ENCODE measurements at regions not wholly inside any gene's neighbourhood (a gene's known extent, or its start where the extent isn't known, plus 50 kb on each side); places are given as distances from the start of the nearest gene placed in this dataset.

DNA sequence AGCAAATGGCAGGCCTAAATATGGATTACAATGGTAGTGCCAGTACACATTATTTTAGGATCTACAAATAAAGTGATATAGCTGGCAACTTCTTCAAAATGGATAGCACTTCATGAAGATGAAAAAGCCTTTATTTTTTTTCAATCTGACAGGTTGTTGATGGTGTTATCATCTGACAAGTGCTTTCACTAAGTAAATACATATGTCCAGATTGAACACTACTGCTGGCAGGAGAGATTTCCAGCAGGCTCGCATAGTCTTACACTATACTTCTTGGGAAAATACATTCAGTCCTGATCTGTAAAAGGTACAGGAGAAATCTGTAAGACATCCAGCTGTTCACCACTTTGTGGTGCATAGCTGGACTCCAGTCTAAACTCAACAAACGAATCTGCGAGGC lies 50.9 kb upstream of the ALCAM start:
- DNase-seq (ENCODE audit: low read depth, low spot score) (no peak), FAIRE-seq (no peak), ATAC-seq (no peak)
- Histone ChIP-seq H3K9ac (ENCODE audit: control insufficient read depth, insufficient read depth, low read length) (no peak overlapping the region), H3K4me2 (ENCODE audit: control insufficient read depth, insufficient read depth) (no peak overlapping the region), H3K4me1 (ENCODE audit: control insufficient read depth, insufficient read depth, low read length) (no peaks in the 10 kb centered on the region), H4K20me1 (ENCODE audit: control insufficient read depth, insufficient read depth) (no peaks in the 10 kb centered on the region), H2AFZ (ENCODE audit: control insufficient read depth, low read depth, low read length) (no peak overlapping the region), H3K36me3 (ENCODE audit: control insufficient read depth in 2 of 2, insufficient read depth in 2 of 2, low read length in 1 of 2) (no peaks in the 10 kb centered on the region), H3K27ac (ENCODE audit: control insufficient read depth, insufficient read depth) (no peak overlapping the region), H3K27me3 (replicated peaks in 1 of 2; ENCODE audit: control insufficient read depth in 2 of 2, insufficient read depth in 2 of 2, low read length in 1 of 2) (no peaks in the 10 kb centered on the region), H3K9me3 (replicated peaks; ENCODE audit: control insufficient read depth, insufficient read depth, low read length) (no peaks in the 10 kb centered on the region), H3K4me3 (no peak overlapping the region), H3K79me2 (ENCODE audit: control insufficient read depth, insufficient read depth, low read length) (no peaks in the 10 kb centered on the region)
- SMC1A ChIA-PET (ENCODE audit: uncharacterized antibody, unreplicated experiment) = interaction anchor here (1.2 kb wide), 1 partner anchor 12 kb away, joined by 3 read pairs; no protein-coding TSS in a partner anchor
- no TSS peak for BruUV-seq (replicated peaks)
- RAD21 ChIA-PET (ENCODE audit: unreplicated experiment) = interaction anchor here (0.5 kb wide), 1 partner anchor 17 kb away, joined by 3 read pairs; no protein-coding TSS in a partner anchor
- CTCF ChIA-PET = interaction anchor here (1.3 kb wide), 1 partner anchor 10 kb away, joined by 5 read pairs; no protein-coding TSS in a partner anchor
- in situ Hi-C loops (cut with MboI) (no loop called here), intact Hi-C loops (cut with micrococcal nuclease; ENCODE audit: unreplicated experiment) (no loop called here)
- TF ChIP-seq TCF12 (IDR thresholded peaks at IDR 0.05; ENCODE audit: low read depth, low read length) = no peak
- POLR2A ChIA-PET = no interaction called here
- WGBS (ENCODE audit: insufficient coverage, insufficient replicate concordance, low lambda C conversion rate, missing lambda C conversion rate) = 69% methylated on average over 3 of the region's 3 CpGs

DNA sequence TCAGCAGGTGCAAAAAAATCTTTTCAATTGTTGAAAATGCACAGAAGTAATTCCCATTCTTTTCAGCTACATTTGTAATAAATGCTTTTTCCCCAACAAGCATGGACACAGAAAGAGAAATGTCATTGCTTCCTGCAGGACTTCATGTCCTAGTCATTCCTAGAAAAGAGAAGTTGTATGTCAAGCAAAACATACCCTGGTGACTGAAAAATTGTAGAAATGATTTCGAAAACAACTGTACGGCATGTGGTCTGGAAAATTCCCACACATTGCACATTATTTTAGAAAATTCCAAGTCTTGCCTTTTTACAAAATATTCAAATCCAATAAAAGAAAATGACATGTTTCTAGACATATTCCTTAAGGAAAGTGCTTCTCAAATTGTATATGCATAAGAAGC lies 50.4 kb upstream of the ALCAM start:
- BruUV-seq (replicated peaks) = no TSS peak
- DNase-seq (ENCODE audit: low read depth, low spot score) = no peak
- POLR2A ChIA-PET = no interaction called here
- TF ChIP-seq HDAC6 (IDR thresholded peaks at IDR 0.05; ENCODE audit: unreplicated experiment) = no peak
- no peak for TF ChIP-seq POLR2AphosphoS2 (IDR thresholded peaks at IDR 0.05; ENCODE audit: low read depth, low read length)
- TF ChIP-seq EP300 (IDR thresholded peaks at IDR 0.05; ENCODE audit: borderline replicate concordance in 1 of 2, control insufficient read depth in 1 of 2, low read depth in 2 of 2, low read length in 2 of 2) = no peak
- TF ChIP-seq SUZ12 (IDR thresholded peaks at IDR 0.05; ENCODE audit: unreplicated experiment) = no peak
- TF ChIP-seq RB1 (IDR thresholded peaks at IDR 0.05; ENCODE audit: borderline replicate concordance) = no peak
- TF ChIP-seq, protein P1, sequence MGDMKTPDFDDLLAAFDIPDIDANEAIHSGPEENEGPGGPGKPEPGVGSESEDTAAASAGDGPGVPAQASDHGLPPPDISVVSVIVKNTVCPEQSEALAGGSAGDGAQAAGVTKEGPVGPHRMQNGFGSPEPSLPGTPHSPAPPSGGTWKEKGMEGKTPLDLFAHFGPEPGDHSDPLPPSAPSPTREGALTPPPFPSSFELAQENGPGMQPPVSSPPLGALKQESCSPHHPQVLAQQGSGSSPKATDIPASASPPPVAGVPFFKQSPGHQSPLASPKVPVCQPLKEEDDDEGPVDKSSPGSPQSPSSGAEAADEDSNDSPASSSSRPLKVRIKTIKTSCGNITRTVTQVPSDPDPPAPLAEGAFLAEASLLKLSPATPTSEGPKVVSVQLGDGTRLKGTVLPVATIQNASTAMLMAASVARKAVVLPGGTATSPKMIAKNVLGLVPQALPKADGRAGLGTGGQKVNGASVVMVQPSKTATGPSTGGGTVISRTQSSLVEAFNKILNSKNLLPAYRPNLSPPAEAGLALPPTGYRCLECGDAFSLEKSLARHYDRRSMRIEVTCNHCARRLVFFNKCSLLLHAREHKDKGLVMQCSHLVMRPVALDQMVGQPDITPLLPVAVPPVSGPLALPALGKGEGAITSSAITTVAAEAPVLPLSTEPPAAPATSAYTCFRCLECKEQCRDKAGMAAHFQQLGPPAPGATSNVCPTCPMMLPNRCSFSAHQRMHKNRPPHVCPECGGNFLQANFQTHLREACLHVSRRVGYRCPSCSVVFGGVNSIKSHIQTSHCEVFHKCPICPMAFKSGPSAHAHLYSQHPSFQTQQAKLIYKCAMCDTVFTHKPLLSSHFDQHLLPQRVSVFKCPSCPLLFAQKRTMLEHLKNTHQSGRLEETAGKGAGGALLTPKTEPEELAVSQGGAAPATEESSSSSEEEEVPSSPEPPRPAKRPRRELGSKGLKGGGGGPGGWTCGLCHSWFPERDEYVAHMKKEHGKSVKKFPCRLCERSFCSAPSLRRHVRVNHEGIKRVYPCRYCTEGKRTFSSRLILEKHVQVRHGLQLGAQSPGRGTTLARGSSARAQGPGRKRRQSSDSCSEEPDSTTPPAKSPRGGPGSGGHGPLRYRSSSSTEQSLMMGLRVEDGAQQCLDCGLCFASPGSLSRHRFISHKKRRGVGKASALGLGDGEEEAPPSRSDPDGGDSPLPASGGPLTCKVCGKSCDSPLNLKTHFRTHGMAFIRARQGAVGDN (IDR thresholded peaks at IDR 0.05) = no peak
- no peak for TF ChIP-seq NR2F1 (conservative IDR thresholded peaks at IDR 0.05)
- no peak for TF ChIP-seq ZBTB33 (IDR thresholded peaks at IDR 0.05)
- no peak for TF ChIP-seq BACH1 (IDR thresholded peaks at IDR 0.05; ENCODE audit: borderline replicate concordance)
- TF ChIP-seq HCFC1 (IDR thresholded peaks at IDR 0.05; ENCODE audit: low read length) = no peak
- TF ChIP-seq, protein P2, sequence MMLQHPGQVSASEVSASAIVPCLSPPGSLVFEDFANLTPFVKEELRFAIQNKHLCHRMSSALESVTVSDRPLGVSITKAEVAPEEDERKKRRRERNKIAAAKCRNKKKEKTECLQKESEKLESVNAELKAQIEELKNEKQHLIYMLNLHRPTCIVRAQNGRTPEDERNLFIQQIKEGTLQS (IDR thresholded peaks at IDR 0.05; ENCODE audit: borderline replicate concordance, extremely low read depth, low read depth, low read length) = no peak

More for the DNA sequence above, 50.4 kb upstream of the ALCAM start:
- H3K9me3 ChIP-seq (replicated peaks; ENCODE audit: control insufficient read depth, insufficient read depth, low read length) = no peaks in the 10 kb centered on the region
- no peak overlapping the region for H3K9ac ChIP-seq (ENCODE audit: control insufficient read depth, insufficient read depth, low read length)
- WGBS (ENCODE audit: insufficient coverage, insufficient replicate concordance, low lambda C conversion rate, missing lambda C conversion rate) = 0% methylated on average over 2 of the region's 2 CpGs
- H3K4me3 ChIP-seq = no peak overlapping the region
- H3K36me3 ChIP-seq (ENCODE audit: control insufficient read depth in 2 of 2, insufficient read depth in 2 of 2, low read length in 1 of 2) = no peaks in the 10 kb centered on the region
- RAD21 ChIA-PET (ENCODE audit: unreplicated experiment) = interaction anchor here (0.5 kb wide), 1 partner anchor 17 kb away, joined by 3 read pairs; no protein-coding TSS in a partner anchor
- SMC1A ChIA-PET (ENCODE audit: uncharacterized antibody, unreplicated experiment) = no interaction called here
- CTCF ChIA-PET = no interaction called here
- H3K4me2 ChIP-seq (ENCODE audit: control insufficient read depth, insufficient read depth) = no peak overlapping the region
- no peaks in the 10 kb centered on the region for H4K20me1 ChIP-seq (ENCODE audit: control insufficient read depth, insufficient read depth)
- no peak overlapping the region for H2AFZ ChIP-seq (ENCODE audit: control insufficient read depth, low read depth, low read length)
- no peak overlapping the region for H3K27ac ChIP-seq (ENCODE audit: control insufficient read depth, insufficient read depth)
- H3K27me3 ChIP-seq (replicated peaks in 1 of 2; ENCODE audit: control insufficient read depth in 2 of 2, insufficient read depth in 2 of 2, low read length in 1 of 2) = no peaks in the 10 kb centered on the region
- FAIRE-seq = no peak
- H3K79me2 ChIP-seq (ENCODE audit: control insufficient read depth, insufficient read depth, low read length) = no peaks in the 10 kb centered on the region
- ATAC-seq = no peak
- no peaks in the 10 kb centered on the region for H3K4me1 ChIP-seq (ENCODE audit: control insufficient read depth, insufficient read depth, low read length)
- intact Hi-C loops (cut with micrococcal nuclease; ENCODE audit: unreplicated experiment) (no loop called here), in situ Hi-C loops (cut with MboI) (no loop called here)
